Stimulated activated naive B cell treated with anti-CD40 and anti-IgM and Interleukin-4, amounts not matched to agents 10 μg/mL and 1 μg/mL and 100 μg/mL, for 72 hours (primary cell): ENCODE measurements at regions not wholly inside any gene's neighbourhood (a gene's known extent, or its start where the extent isn't known, plus 50 kb on each side); places are given as distances from the start of the nearest gene placed in this dataset.
"Not testable (repeated sequence)": the region's sequence is repeated elsewhere in the genome, so short reads cannot be mapped to it uniquely, and the experiment has no call there.

Experiments
- ATAC-seq, 2 donors: fragments of 150-1000 bp; cut with Tn5 transposase; replicated peaks; 2 replicates each; pipeline ENCODE4 v1.10.0; 2021; ENCODE audit warnings: moderate library complexity in 1 of 2
- DNase-seq: peaks from one replicate; pipeline ENCODE4 v3.0.0; 2021
- H3K27ac Mint-ChIP-seq: one replicate; pipeline ENCODE4 v1.8.0; 2022; ENCODE audit warnings: mild to moderate bottlenecking, mixed read lengths
- H3K27me3 Mint-ChIP-seq, 2 donors: one replicate each; pipeline ENCODE4 v1.8.0; 2022; ENCODE audit warnings: mixed read lengths in 2 of 2
- H3K36me3 Mint-ChIP-seq, 2 donors: one replicate each; pipeline ENCODE4 v1.8.0; 2022; ENCODE audit warnings: mixed read lengths in 2 of 2, mild to moderate bottlenecking in 1 of 2
- H3K4me1 Mint-ChIP-seq, 2 donors: one replicate each; pipeline ENCODE4 v1.8.0; 2022; ENCODE audit warnings: mixed read lengths in 2 of 2, mild to moderate bottlenecking in 1 of 2
- H3K4me3 Mint-ChIP-seq, 2 donors: one replicate each; pipeline ENCODE4 v1.8.0; 2022; ENCODE audit warnings: mild to moderate bottlenecking in 2 of 2, mixed read lengths in 2 of 2, moderate library complexity in 1 of 2
- H3K9me3 Mint-ChIP-seq, 2 donors: one replicate each; pipeline ENCODE4 v1.8.0; 2022; ENCODE audit warnings: mixed read lengths in 2 of 2, mild to moderate bottlenecking in 1 of 2

- Mint-ChIP-seq H3K4me3 (peak overlapping the region in 1 of 2 donors; percentile 57), H3K9me3 (peaks cover 12 to 31% of the 10 kb centered on the region in 2 donors), H3K27me3 (peaks cover 12 to 38% of the 10 kb centered on the region in 2 donors)
- not testable (repeated sequence) for H3K4me1 Mint-ChIP-seq, H3K36me3 Mint-ChIP-seq, H3K27ac Mint-ChIP-seq, DNase-seq
- ATAC-seq: peak in 1 of 2 donors; percentile 48
Measured at GRCh38 chr20:29752644-29753425, 1504.6 kb upstream of the DEFB115 start.

GRCh38 chr20:29753426-29753746 lies 1504.1 kb upstream of the DEFB115 start:
- not testable (repeated sequence) for DNase-seq, ATAC-seq, H3K36me3 Mint-ChIP-seq, H3K27ac Mint-ChIP-seq, H3K4me1 Mint-ChIP-seq
- H3K9me3 Mint-ChIP-seq: peaks cover 12 to 31% of the 10 kb centered on the region in 2 donors
- H3K4me3 Mint-ChIP-seq: peak overlapping the region in 1 of 2 donors; percentile 57
- peaks cover 12 to 38% of the 10 kb centered on the region in 2 donors for H3K27me3 Mint-ChIP-seq

- DNase-seq: not testable (repeated sequence)
Measured at GRCh38 chr20:29753879-29754278, 1503.6 kb upstream of the DEFB115 start.

GRCh38 chr20:29755854-29756498 lies 1501.5 kb upstream of the DEFB115 start:
- H3K27me3 Mint-ChIP-seq: peaks cover 12 to 36% of the 10 kb centered on the region in 2 donors
- not testable (repeated sequence) for H3K4me1 Mint-ChIP-seq, H3K4me3 Mint-ChIP-seq, H3K27ac Mint-ChIP-seq, DNase-seq, ATAC-seq, H3K36me3 Mint-ChIP-seq
- H3K9me3 Mint-ChIP-seq: peaks cover 12 to 31% of the 10 kb centered on the region in 2 donors

More at GRCh38 chr20:29753879-29754278, 1503.6 kb upstream of the DEFB115 start:
- H3K4me3 Mint-ChIP-seq, ATAC-seq, H3K27ac Mint-ChIP-seq, H3K36me3 Mint-ChIP-seq, H3K4me1 Mint-ChIP-seq: not testable (repeated sequence)
- Mint-ChIP-seq H3K9me3 (peaks cover 12 to 31% of the 10 kb centered on the region in 2 donors), H3K27me3 (peaks cover 12 to 38% of the 10 kb centered on the region in 2 donors)

GRCh38 chr20:29756664-29757063 lies 1500.8 kb upstream of the DEFB115 start:
- Mint-ChIP-seq H3K36me3 (no peaks in the 10 kb centered on the region), H3K27me3 (peaks cover 5 to 36% of the 10 kb centered on the region in 2 donors), H3K27ac (no peak overlapping the region), H3K4me3 (no peak overlapping the region), H3K4me1 (peaks cover 4 to 7% of the 10 kb centered on the region in 2 donors), H3K9me3 (peaks cover 15 to 24% of the 10 kb centered on the region in 2 donors)
- ATAC-seq (no peak), DNase-seq (no peak)

- not testable (repeated sequence) for H3K36me3 Mint-ChIP-seq, ATAC-seq, H3K9me3 Mint-ChIP-seq, H3K4me1 Mint-ChIP-seq, H3K4me3 Mint-ChIP-seq, DNase-seq, H3K27ac Mint-ChIP-seq
- H3K27me3 Mint-ChIP-seq: peaks cover 13 to 43% of the 10 kb centered on the region in 2 donors
Measured at GRCh38 chr20:29761621-29762385, 1495.7 kb upstream of the DEFB115 start.

- Mint-ChIP-seq H3K27ac (no peak overlapping the region), H3K4me3 (no peak overlapping the region), H3K4me1 (peaks cover 1 to 4% of the 10 kb centered on the region in 2 donors), H3K36me3 (peaks cover 0 to 8% of the 10 kb centered on the region in 2 donors), H3K9me3 (peaks cover 5 to 6% of the 10 kb centered on the region in 2 donors), H3K27me3 (peaks cover 13 to 43% of the 10 kb centered on the region in 2 donors)
- ATAC-seq (no peak), DNase-seq (no peak)
Measured at GRCh38 chr20:29762620-29763019, 1494.8 kb upstream of the DEFB115 start.

GRCh38 chr20:29763821-29764511 lies 1493.5 kb upstream of the DEFB115 start:
- peak overlapping the region in 1 of 2 donors; percentile 60 for H3K4me3 Mint-ChIP-seq
- ATAC-seq: no peak
- H3K4me1 Mint-ChIP-seq: peaks cover 1 to 4% of the 10 kb centered on the region in 2 donors

GRCh38 chr20:29764922-29765610 lies 1492.4 kb upstream of the DEFB115 start:
- peak overlapping the region in 1 of 2 donors; percentile 50 for H3K4me3 Mint-ChIP-seq
- DNase-seq, H3K9me3 Mint-ChIP-seq, H3K4me1 Mint-ChIP-seq, H3K27ac Mint-ChIP-seq, H3K36me3 Mint-ChIP-seq: not testable (repeated sequence)
- ATAC-seq: peak in 1 of 2 donors; percentile 68
- peaks cover 13 to 51% of the 10 kb centered on the region in 2 donors for H3K27me3 Mint-ChIP-seq

More at GRCh38 chr20:29763821-29764511, 1493.5 kb upstream of the DEFB115 start:
- Mint-ChIP-seq H3K9me3 (peaks cover 5 to 10% of the 10 kb centered on the region in 2 donors), H3K36me3 (peaks cover 0 to 8% of the 10 kb centered on the region in 2 donors), H3K27me3 (peaks cover 13 to 49% of the 10 kb centered on the region in 2 donors), H3K27ac (no peak overlapping the region)
- no peak for DNase-seq

GRCh38 chr20:29778033-29778432 lies 1479.4 kb upstream of the DEFB115 start:
- H3K27ac Mint-ChIP-seq, DNase-seq, H3K27me3 Mint-ChIP-seq, H3K4me3 Mint-ChIP-seq, ATAC-seq, H3K4me1 Mint-ChIP-seq, H3K36me3 Mint-ChIP-seq: not testable (repeated sequence)
- peaks cover 12 to 22% of the 10 kb centered on the region in 2 donors for H3K9me3 Mint-ChIP-seq

GRCh38 chr20:29781217-29781616 lies 1476.2 kb upstream of the DEFB115 start:
- peaks cover 15 to 19% of the 10 kb centered on the region in 2 donors for H3K9me3 Mint-ChIP-seq
- H3K4me3 Mint-ChIP-seq, H3K27me3 Mint-ChIP-seq, H3K4me1 Mint-ChIP-seq, H3K36me3 Mint-ChIP-seq, DNase-seq, H3K27ac Mint-ChIP-seq, ATAC-seq: not testable (repeated sequence)

- not testable (repeated sequence) for ATAC-seq, H3K36me3 Mint-ChIP-seq, DNase-seq, H3K27me3 Mint-ChIP-seq, H3K27ac Mint-ChIP-seq, H3K4me1 Mint-ChIP-seq, H3K4me3 Mint-ChIP-seq
- peaks cover 15 to 24% of the 10 kb centered on the region in 2 donors for H3K9me3 Mint-ChIP-seq
Measured at GRCh38 chr20:29781891-29782290, 1475.6 kb upstream of the DEFB115 start.

GRCh38 chr20:29787456-29787855 lies 1470.0 kb upstream of the DEFB115 start:
- H3K27me3 Mint-ChIP-seq, H3K27ac Mint-ChIP-seq, ATAC-seq, H3K36me3 Mint-ChIP-seq, DNase-seq, H3K4me1 Mint-ChIP-seq, H3K4me3 Mint-ChIP-seq: not testable (repeated sequence)
- peaks cover 7 to 26% of the 10 kb centered on the region in 2 donors for H3K9me3 Mint-ChIP-seq
